ENCODE measurements at regions not wholly inside any gene's neighbourhood (a gene's known extent, or its start where the extent isn't known, plus 50 kb on each side); places are given as distances from the start of the nearest gene placed in this dataset.
"Not testable (repeated sequence)": the region's sequence is repeated elsewhere in the genome, so short reads cannot be mapped to it uniquely, and the experiment has no call there.

GRCh38 chr2:113571482-113572068, 55.5 kb upstream of the RABL2A start:
- H3K14ac ChIP-seq (ENCODE audit: insufficient read depth, low read length); H3K9me3 Mint-ChIP-seq; H2BK5ac ChIP-seq (ENCODE audit: insufficient read length, low read length); H2AFZ ChIP-seq (ENCODE audit: low read length); H3K4me2 ChIP-seq (ENCODE audit: insufficient read depth, insufficient read length, low read length); H3K36me3 Mint-ChIP-seq (ENCODE audit: insufficient read depth in 1 of 3, low read depth in 3 of 3); H3K9ac ChIP-seq (ENCODE audit: extremely low read depth, insufficient read length, low read length); H2BK15ac ChIP-seq (ENCODE audit: low read depth, low read length); H3K18ac ChIP-seq (ENCODE audit: insufficient read length, low read depth, low read length); H2BK120ac ChIP-seq (ENCODE audit: low read depth, low read length, poor library complexity, severe bottlenecking); H3K79me2 ChIP-seq (ENCODE audit: insufficient read depth, low read length); H3K27ac ChIP-seq (ENCODE audit: insufficient read length, low read depth, low read length); H3K79me1 ChIP-seq (ENCODE audit: insufficient read depth, low read depth, low read length, poor library complexity, severe bottlenecking); H3K9me3 ChIP-seq (ENCODE audit: control insufficient read depth, low read depth, low read length); H3K4me1 ChIP-seq (ENCODE audit: insufficient read depth, low read length); H3K23ac ChIP-seq (ENCODE audit: insufficient read length, low read depth, low read length); H2BK12ac ChIP-seq (ENCODE audit: insufficient read length, low read depth, low read length); H3K56ac ChIP-seq (ENCODE audit: insufficient read length, low read depth, low read length); H2BK20ac ChIP-seq (ENCODE audit: low read depth, low read length, poor library complexity, severe bottlenecking); H3K4me3 Mint-ChIP-seq; H2AK5ac ChIP-seq (ENCODE audit: insufficient read length, low read length); H3T11ph ChIP-seq (ENCODE audit: low read length); H3K4me1 Mint-ChIP-seq; H3K4ac ChIP-seq (ENCODE audit: low read depth, low read length); H4K8ac ChIP-seq (replicated peaks; ENCODE audit: insufficient read length, low read depth, low read length); H4K20me1 ChIP-seq (ENCODE audit: control insufficient read depth, insufficient read depth, insufficient read length); DNase-seq; H3K27me3 ChIP-seq (ENCODE audit: insufficient read depth, low read length); H3K23me2 ChIP-seq (ENCODE audit: insufficient read length, low read depth, low read length, poor library complexity, severe bottlenecking); H4K5ac ChIP-seq (ENCODE audit: insufficient read length, low read depth, low read length); H4K91ac ChIP-seq (ENCODE audit: insufficient read length, low read depth, low read length); H3K27ac Mint-ChIP-seq: not testable (repeated sequence)
- WGBS (ENCODE audit: extremely low coverage, insufficient read length, low lambda C conversion rate), result no CpG with 5 or more reads among the region's 6 CpGs
- peaks cover 16% of the 10 kb centered on the region for H3K27me3 Mint-ChIP-seq (ENCODE audit: low read depth)

DNA sequence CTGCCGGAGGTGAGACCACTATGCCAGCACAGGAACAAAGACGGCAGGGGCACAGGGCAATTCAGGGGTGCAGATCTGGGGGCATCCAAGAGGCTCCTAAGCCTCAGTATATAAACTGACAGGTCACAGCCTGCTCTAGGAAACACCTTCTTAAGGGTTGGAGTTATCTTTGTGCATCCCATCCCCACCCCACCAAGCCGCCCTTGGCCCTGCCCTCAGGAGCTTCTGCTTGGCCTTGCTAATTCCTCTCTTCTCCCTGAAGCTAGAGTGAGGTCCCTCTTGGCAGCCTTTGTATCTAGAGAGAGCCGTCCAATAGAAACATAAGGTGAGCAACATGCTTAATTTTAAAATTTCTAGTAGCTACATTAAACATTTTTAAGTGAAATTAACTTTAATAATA, 51.3 kb upstream of the RABL2A start:
- not testable (repeated sequence) for H3K4me2 ChIP-seq (ENCODE audit: insufficient read depth, insufficient read length, low read length); H4K20me1 ChIP-seq (ENCODE audit: control insufficient read depth, insufficient read depth, insufficient read length); H3K36me3 Mint-ChIP-seq (ENCODE audit: insufficient read depth in 1 of 3, low read depth in 3 of 3); H4K8ac ChIP-seq (replicated peaks; ENCODE audit: insufficient read length, low read depth, low read length); H3K56ac ChIP-seq (ENCODE audit: insufficient read length, low read depth, low read length); H3K27ac ChIP-seq (ENCODE audit: insufficient read length, low read depth, low read length); H2BK12ac ChIP-seq (ENCODE audit: insufficient read length, low read depth, low read length); H3K79me1 ChIP-seq (ENCODE audit: insufficient read depth, low read depth, low read length, poor library complexity, severe bottlenecking); H4K91ac ChIP-seq (ENCODE audit: insufficient read length, low read depth, low read length); H2BK20ac ChIP-seq (ENCODE audit: low read depth, low read length, poor library complexity, severe bottlenecking); H3K9me3 ChIP-seq (ENCODE audit: control insufficient read depth, low read depth, low read length); H4K5ac ChIP-seq (ENCODE audit: insufficient read length, low read depth, low read length); H2BK15ac ChIP-seq (ENCODE audit: low read depth, low read length); H3K4me1 Mint-ChIP-seq; H3K9me3 Mint-ChIP-seq; H3K79me2 ChIP-seq (ENCODE audit: insufficient read depth, low read length); H2BK120ac ChIP-seq (ENCODE audit: low read depth, low read length, poor library complexity, severe bottlenecking); H3K4ac ChIP-seq (ENCODE audit: low read depth, low read length); H3K9ac ChIP-seq (ENCODE audit: extremely low read depth, insufficient read length, low read length); H3K23ac ChIP-seq (ENCODE audit: insufficient read length, low read depth, low read length); DNase-seq; H3K14ac ChIP-seq (ENCODE audit: insufficient read depth, low read length); H2AK5ac ChIP-seq (ENCODE audit: insufficient read length, low read length); H3T11ph ChIP-seq (ENCODE audit: low read length); H2BK5ac ChIP-seq (ENCODE audit: insufficient read length, low read length); H2AFZ ChIP-seq (ENCODE audit: low read length); H3K4me1 ChIP-seq (ENCODE audit: insufficient read depth, low read length); H3K27me3 ChIP-seq (ENCODE audit: insufficient read depth, low read length); H3K27ac Mint-ChIP-seq; H3K18ac ChIP-seq (ENCODE audit: insufficient read length, low read depth, low read length); H3K4me3 Mint-ChIP-seq; H3K23me2 ChIP-seq (ENCODE audit: insufficient read length, low read depth, low read length, poor library complexity, severe bottlenecking)
- no CpG with 5 or more reads among the region's 4 CpGs for WGBS (ENCODE audit: extremely low coverage, insufficient read length, low lambda C conversion rate)
- H3K27me3 Mint-ChIP-seq (ENCODE audit: low read depth), result peaks cover 13% of the 10 kb centered on the region

Measured in H9 (cell line).